GM21717 (cell line): ENCODE measurements at regions not wholly inside any gene's neighbourhood (a gene's known extent, or its start where the extent isn't known, plus 50 kb on each side); places are given as distances from the start of the nearest gene placed in this dataset.

Source experiments
- ATAC-seq: cut with Tn5 transposase; IDR thresholded peaks from one replicate; pipeline ENCODE4 v1.9.1; 2021; ENCODE audit warnings: mild to moderate bottlenecking, moderate library complexity; ENCODE audit not compliant: unreplicated experiment

DNA sequence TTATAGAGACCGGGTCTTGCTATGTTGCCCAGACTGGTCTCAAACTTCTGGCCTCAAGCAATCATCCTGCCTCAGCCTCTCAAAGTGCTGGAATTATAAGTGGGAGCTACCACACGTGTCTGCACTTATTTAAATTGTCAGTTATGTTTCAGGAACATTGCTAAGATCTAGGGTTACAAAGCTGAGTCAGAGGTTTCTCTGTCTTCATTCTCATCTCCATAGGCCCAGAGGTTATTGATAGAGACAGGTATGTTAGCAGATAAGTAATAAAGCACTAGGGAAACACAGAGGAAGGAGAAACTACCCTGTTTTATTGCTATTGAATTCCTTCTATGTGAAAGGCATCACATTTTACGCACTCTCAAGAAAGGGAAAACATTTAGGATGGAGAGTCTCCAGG lies 214.1 kb downstream of the REEP3 start:
- no peak for ATAC-seq

GRCh38 chr10:63738410-63738809 lies 217.2 kb downstream of the REEP3 start:
- no peak for ATAC-seq

DNA sequence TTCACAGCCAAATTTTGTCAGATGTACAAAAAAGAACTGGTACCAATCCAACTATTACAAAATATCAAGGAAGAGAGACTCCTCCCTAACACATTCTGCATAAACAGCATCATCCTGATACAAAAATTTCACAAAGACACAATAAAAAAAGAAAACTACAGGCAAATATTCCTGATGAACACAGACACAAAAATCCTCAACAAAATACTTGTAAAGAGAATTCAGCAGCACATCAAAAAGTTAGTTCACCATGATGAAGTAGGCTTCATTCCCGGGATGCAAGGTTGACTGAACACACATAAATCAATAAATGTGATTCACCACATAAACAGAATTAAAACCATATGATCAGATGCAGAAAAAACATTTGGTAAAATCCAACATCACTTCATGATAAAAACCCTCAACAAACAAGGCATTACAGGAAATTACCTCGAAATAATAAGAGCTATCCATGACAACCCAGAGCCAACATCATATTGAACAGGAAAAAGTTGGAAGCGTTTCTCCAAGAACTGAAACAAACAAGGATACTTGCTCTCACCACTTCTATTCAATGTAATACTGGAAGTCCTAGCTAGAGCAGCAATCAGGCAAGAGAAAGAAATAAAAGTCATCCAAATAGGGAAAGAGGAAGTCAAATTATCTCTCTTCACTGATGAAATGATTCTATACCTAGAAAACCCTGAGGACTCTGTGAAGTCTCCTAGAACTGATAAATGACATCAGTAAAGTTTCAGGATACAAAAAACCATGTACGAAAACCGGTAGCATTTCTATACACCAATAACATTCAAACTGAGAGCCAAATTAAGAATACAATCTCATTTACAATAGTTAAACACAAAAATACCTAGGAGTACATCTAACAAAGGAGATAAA lies 223.1 kb downstream of the REEP3 start:
- no peak for ATAC-seq

DNA sequence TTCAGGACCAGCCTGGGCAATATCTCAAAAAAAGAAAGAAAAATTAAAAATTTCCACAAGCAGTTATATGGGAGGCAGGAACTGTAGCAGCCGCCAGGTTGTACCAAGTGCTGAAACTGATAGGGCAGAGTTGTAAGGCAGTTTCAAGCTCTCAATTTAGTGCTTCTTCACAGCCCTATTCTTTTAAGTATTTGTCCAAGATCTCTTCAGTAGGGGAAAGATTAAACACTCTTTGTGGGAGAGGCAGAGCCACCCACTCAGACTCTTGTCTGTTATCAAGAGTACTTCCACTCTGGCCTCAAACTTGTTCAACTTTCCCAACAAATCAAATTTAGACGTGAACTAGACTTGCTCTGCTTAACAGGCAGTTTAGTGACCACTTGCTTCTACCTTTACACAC lies 228.7 kb downstream of the REEP3 start:
- no peak for ATAC-seq

GRCh38 chr10:63751836-63752235 lies 230.6 kb downstream of the REEP3 start:
- no peak for ATAC-seq

DNA sequence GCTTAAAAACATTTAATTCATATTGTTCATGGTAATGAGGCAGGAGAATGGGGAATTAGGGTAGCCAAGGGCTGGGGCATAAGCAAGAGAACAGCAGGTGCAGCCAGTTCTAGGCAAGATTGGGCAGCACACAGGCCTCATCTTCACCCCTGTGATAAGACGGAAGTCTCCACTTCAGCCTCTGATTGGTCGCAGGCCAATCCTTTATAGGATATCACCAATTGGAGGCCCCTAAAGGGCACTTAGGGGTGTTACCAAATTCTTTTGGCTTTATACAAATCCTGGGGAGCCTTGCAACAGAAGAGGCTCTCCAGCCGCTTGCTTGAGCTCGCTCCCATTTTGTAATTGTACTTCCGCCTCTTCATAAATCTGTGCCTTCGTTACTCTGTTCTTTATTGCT lies 231.1 kb downstream of the REEP3 start:
- no peak for ATAC-seq

GRCh38 chr10:63753808-63754207 lies 232.6 kb downstream of the REEP3 start:
- no peak for ATAC-seq

- no peak for ATAC-seq
Measured at GRCh38 chr10:63755441-63755840, 234.2 kb downstream of the REEP3 start.

GRCh38 chr10:63757067-63757466 lies 235.9 kb downstream of the REEP3 start:
- ATAC-seq, result no peak

GRCh38 chr10:63758080-63758479 lies 236.9 kb downstream of the REEP3 start:
- ATAC-seq, result no peak

DNA sequence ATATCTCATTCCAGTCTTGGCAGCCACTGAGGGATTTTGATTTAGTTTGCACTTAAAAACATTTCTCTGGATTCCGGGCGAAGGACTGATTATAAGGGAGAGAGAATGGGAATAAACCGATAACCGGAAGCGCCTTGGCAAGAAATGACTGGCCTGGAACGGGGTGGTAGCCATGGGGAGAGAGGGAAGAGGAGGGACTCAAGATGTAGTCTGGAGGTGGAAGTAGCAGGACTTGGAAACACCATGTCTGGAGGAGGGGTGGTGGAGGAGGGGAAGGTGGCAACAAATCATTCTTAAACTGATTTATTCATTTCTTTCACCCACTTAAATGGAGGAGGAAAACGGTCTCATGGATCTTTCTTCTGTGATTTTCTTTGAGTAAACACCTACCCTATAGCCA lies 238.1 kb downstream of the REEP3 start:
- no peak for ATAC-seq

DNA sequence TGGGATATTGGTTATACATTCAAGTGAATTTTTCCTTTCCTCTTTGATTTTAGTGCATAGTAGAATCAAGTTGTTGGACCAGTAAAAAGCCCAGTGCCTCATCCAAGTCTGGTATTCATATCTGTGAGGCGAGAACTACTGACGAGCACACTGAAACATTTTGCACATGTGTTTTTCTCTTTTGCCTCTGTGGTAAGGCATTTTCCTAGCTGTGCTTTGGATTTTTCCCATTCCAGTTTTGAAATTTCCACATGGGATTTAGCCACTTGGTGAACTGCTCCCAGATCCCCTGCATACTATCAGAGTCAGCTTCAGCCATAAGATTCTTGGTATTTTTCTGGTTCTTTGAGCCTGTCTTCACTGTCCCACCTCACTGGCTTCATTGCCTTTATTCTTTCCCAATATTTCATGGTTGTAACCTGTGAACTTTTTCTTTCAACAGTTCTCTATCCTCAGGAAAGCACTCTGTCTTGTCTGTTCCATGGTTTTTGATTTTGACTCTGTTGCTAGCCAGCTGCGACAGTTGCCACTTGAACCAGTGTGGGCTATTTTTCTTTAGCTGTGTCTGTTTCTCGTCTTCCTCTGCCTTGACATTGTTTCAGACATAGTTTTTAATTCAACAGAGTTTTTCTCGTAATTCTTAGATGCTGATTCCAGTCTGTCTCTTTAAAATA lies 239.0 kb downstream of the REEP3 start:
- ATAC-seq, result no peak

GRCh38 chr10:63760708-63761047 lies 239.5 kb downstream of the REEP3 start:
- no peak for ATAC-seq

DNA sequence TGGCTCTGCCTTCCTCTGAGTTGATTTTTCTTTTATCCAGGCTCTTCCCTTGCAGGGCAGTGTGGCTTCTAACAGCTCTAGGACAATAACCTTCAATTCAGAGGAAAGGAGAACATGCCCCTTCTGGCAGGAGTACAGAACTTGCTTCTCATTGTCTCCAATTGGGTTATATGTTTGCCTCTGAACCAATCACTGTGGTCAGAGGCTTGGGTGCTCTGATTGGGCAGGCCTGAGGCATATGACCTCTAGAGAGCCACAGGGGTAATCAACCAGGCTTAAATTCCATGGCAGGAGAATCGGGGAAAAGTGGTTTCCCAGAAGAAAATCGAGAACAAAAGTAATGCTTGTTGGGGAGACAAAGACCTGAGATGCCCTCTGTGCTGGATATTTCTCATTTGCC lies 240.0 kb downstream of the REEP3 start:
- no peak for ATAC-seq

- no peak for ATAC-seq
Measured at GRCh38 chr10:63763744-63764143, 242.5 kb downstream of the REEP3 start.

DNA sequence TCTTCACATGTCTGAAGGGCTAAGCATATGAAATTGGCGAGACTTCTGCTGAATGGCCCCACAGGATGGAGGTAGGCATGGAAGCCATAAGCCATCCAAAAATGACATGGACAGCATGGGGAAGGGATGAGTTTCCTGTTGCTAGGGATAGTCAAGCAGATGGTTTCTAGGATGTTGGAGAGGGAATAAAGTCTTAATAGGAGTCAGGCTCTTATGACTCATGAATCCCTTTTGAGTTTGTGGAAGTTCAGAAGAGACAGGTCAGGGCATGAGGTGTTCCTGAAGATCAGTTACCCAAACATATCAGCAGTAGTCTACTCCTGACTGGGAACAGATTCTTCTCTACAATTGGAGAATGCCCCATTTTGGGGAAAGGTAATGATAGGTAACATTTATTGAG lies 243.9 kb downstream of the REEP3 start:
- no peak for ATAC-seq

DNA sequence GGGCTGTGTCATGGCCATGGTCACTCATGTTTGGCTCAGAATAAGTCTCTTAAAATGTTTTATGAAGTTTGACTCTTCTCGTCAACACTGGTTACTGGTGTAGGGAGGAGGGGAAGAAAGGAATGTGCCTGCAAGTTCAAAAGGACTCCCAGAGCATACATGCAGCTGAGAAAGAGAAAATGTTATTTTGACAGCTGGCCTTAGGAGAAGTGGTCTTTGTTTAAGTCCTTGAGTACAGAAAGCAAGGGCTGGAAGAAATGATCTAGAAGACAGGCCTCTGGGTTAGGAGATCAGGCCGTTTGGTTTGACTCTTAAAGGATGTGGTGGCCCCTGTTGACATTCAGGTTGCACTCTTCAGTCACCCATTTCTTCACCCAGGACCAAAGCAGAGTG lies 245.5 kb downstream of the REEP3 start:
- no peak for ATAC-seq

GRCh38 chr10:63767138-63767801 lies 246.1 kb downstream of the REEP3 start:
- ATAC-seq, result no peak

DNA sequence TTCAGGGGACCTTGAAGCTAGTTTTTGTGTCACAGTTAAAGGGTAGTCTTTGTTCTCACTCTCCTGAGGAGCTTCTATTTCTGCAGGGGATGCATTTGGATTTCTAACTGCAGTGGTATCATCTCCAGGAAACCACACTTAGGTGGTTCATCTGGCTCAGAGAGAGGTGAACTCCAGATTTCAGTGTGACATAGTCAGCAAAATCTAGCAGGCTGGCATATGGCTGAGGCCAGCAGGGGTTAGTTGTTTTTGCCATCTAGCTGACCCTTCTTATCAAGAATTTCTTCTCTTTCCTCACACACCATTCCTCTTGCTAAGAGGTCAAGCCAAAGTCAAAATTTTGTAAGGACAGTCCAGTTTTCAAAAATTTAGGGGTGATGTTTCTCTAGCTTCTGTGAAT lies 248.2 kb downstream of the REEP3 start:
- no peak for ATAC-seq

DNA sequence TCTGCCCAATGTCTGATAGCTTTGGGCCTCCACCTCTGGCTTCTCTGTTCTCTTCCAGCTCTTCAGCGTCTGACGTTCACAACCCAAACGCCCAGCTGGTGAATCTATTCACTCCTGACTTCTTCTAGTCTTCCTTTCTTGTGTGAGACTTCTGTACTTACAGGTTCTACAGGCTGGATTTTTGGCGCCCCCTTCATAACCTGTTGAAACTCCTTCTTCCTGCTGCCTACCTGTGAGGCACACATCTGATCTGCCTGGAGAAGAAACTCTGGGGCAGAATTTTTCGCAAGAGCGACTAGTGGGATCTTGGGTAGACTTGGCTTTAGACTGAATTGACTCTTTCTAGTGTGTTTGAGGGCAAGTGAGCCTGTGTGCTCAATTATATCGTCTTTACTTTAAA lies 249.3 kb downstream of the REEP3 start:
- no peak for ATAC-seq

GRCh38 chr10:63772491-63772890 lies 251.3 kb downstream of the REEP3 start:
- ATAC-seq, result no peak

DNA sequence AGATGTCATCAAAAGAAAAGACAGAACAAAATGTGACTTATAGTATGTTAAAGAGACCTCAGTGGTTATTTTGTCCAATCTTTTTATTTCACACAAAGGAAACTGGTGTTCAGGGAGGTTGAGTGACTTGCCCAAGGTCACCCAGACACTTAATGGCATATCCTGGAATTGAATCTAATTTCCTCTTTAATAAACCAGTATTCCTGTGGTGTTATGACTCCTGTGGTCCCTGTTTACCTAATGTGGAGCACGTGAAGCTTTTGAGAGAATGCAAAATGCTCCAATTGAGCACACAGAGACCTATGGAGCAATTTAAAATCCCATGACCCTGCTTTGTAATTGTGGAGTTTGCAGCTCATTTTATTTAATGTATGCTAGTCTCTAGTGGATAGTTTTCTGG lies 251.9 kb downstream of the REEP3 start:
- ATAC-seq, result no peak
